HCT116 (cell line): ENCODE measurements at regions not wholly inside any gene's neighbourhood (a gene's known extent, or its start where the extent isn't known, plus 50 kb on each side); places are given as distances from the start of the nearest gene placed in this dataset.

ENCODE experiments used
- ATAC-seq: fragments of 200-7000 bp; cut with Tn5 transposase; 2 replicates; pipeline ENCODE4 v1.9.1; 2020; ENCODE audit warnings: mild to moderate bottlenecking, moderate library complexity
- BruUV-seq: library from RNA; stranded (reverse); fragments of 400-500 nt; replicated peaks from 2 replicates; lab custom pipeline; 2021; lab: Mats Ljungman, UMichigan
- CTCF ChIA-PET: fragments of 300-600 bp; sonication (Branson Sonifier 250); formaldehyde crosslinking; loops from one replicate; lab custom pipeline; 2021; ENCODE audit warnings: antibody characterized with exemption; lab: Charles Lee
- POLR2A ChIA-PET: fragments of 300-600, 350-600 bp; sonication (Branson Sonifier 250); formaldehyde crosslinking; loops from one replicate; lab custom pipeline; 2021; ENCODE audit warnings: antibody characterized with exemption; lab: Charles Lee
- RAD21 ChIA-PET, 2 experiments: fragments of 300-600 bp; sonication (Branson Sonifier 250); formaldehyde crosslinking; loops; one replicate each; lab custom pipeline; 2023; ENCODE audit warnings: low total read pairs in 2 of 2; ENCODE audit not compliant: uncharacterized antibody in 2 of 2, unreplicated experiment in 2 of 2, low non-redundant PET in 1 of 2; lab: Charles Lee
- DNase-seq: peaks from one replicate; pipeline ENCODE4 v3.0.0-alpha.2; 2010; ENCODE audit warnings: low read depth, low spot score
- H2AFZ ChIP-seq: fragments of 200-600 bp; shearing (Covaris generic), sonication (generic); 2 replicates; pipeline ENCODE4 v1.6.1; 2017; ENCODE audit warnings: low read depth, mixed run types, mixed read lengths, antibody characterized with exemption, low read length; ENCODE audit not compliant: poor library complexity, severe bottlenecking
- H3K27ac ChIP-seq: 2 replicates; pipeline ENCODE4 v1.5.1; 2012; ENCODE audit warnings: low read depth, low read length
- H3K27me3 ChIP-seq: fragments of 200-600 bp; sonication (generic); 2 replicates; pipeline ENCODE4 v1.6.1; 2016; ENCODE audit warnings: mixed run types, low read length, mixed read lengths; ENCODE audit not compliant: insufficient read depth
- H3K36me3 ChIP-seq, 2 experiments: fragments of 200-500 bp in 1 of 2; fragments of 200-600 bp in 1 of 2; sonication (Bioruptor generic) in 1 of 2; sonication (generic) in 1 of 2; 2 replicates each; pipeline versions ENCODE4 v1.5.1 to v1.6.1; 2014 to 2016; ENCODE audit warnings: low read length in 2 of 2, inconsistent platforms in 1 of 2, mixed read lengths in 1 of 2, mixed run types in 1 of 2; ENCODE audit not compliant: insufficient read depth in 2 of 2, control insufficient read depth in 1 of 2
- H3K4me1 ChIP-seq, 2 experiments: fragments of 200-600 bp in 1 of 2; sonication (generic) in 1 of 2; 2 replicates each; pipeline versions ENCODE4 v1.5.1 to v1.6.1; 2012 to 2017; ENCODE audit warnings: low read length in 2 of 2, inconsistent platforms in 1 of 2, mild to moderate bottlenecking in 1 of 2, mixed read lengths in 1 of 2, mixed run types in 1 of 2, moderate library complexity in 1 of 2; ENCODE audit not compliant: insufficient read depth in 2 of 2, control insufficient read depth in 1 of 2
- H3K4me2 ChIP-seq: fragments of 200-600 bp; sonication (generic); 2 replicates; pipeline ENCODE4 v1.6.1; 2017; ENCODE audit warnings: mixed run types, low read length, mixed read lengths
- H3K4me3 ChIP-seq, 2 experiments: fragments of 200-600 bp in 1 of 2; sonication (generic) in 1 of 2; replicated peaks in 1 of 2; 2 replicates each; pipeline ENCODE4 v1.5.1; 2011 to 2016; ENCODE audit warnings: low read length in 2 of 2, control low read depth in 1 of 2, low read depth in 1 of 2, mild to moderate bottlenecking in 1 of 2, mixed read lengths in 1 of 2, mixed run types in 1 of 2
- H3K79me2 ChIP-seq: fragments of 200-600 bp; sonication (generic); 2 replicates; pipeline ENCODE4 v1.6.1; 2017; ENCODE audit warnings: mild to moderate bottlenecking, mixed run types, low read length, moderate library complexity, mixed read lengths; ENCODE audit not compliant: insufficient read depth
- H3K9ac ChIP-seq: fragments of 200-600 bp; sonication (generic); 2 replicates; pipeline ENCODE4 v1.6.1; 2016; ENCODE audit warnings: low read length, mixed read lengths
- H3K9me2 ChIP-seq: fragments of 200-600 bp; sonication (generic), shearing (Covaris generic); 2 replicates; pipeline ENCODE4 v1.6.1; 2017; ENCODE audit warnings: mixed run types, mild to moderate bottlenecking, moderate library complexity; ENCODE audit not compliant: insufficient read depth
- H3K9me3 ChIP-seq, 2 experiments: fragments of 200-500 bp in 1 of 2; fragments of 200-600 bp in 1 of 2; sonication (Bioruptor generic) in 1 of 2; sonication (generic) in 1 of 2; 2 replicates each; pipeline ENCODE4 v1.6.1; 2014 to 2017; ENCODE audit warnings: low read length in 2 of 2, mixed read lengths in 2 of 2, inconsistent platforms in 1 of 2, low read depth in 1 of 2, mild to moderate bottlenecking in 1 of 2, mixed run types in 1 of 2, moderate library complexity in 1 of 2; ENCODE audit not compliant: control insufficient read depth in 1 of 2, insufficient read depth in 1 of 2
- H4K20me1 ChIP-seq: fragments of 200-600 bp; sonication (generic), shearing (Covaris generic); 2 replicates; pipeline ENCODE4 v1.6.1; 2017; ENCODE audit warnings: mixed run types, mild to moderate bottlenecking, moderate library complexity; ENCODE audit not compliant: insufficient read depth
- CBX3 ChIP-seq: IDR thresholded peaks from 2 replicates; pipeline ENCODE4 v1.6.1; 2012; ENCODE audit warnings: low read depth
- CEBPB ChIP-seq: IDR thresholded peaks from 2 replicates; pipeline ENCODE4 v1.6.1; 2012; ENCODE audit warnings: low read depth
- ELF1 ChIP-seq: IDR thresholded peaks from 2 replicates; pipeline ENCODE4 v1.6.1; 2012; ENCODE audit warnings: low read depth, borderline replicate concordance
- EZH2phosphoT487 ChIP-seq: fragments of 200-600 bp; IDR thresholded peaks from 2 replicates; pipeline ENCODE4 v1.6.1; 2018; ENCODE audit warnings: antibody characterized with exemption, borderline replicate concordance
- JUND ChIP-seq: IDR thresholded peaks from 2 replicates; pipeline ENCODE4 v1.6.1; 2012
- POLR2A ChIP-seq: IDR thresholded peaks from 2 replicates; pipeline ENCODE4 v1.7.0; 2011; ENCODE audit warnings: borderline replicate concordance; ENCODE audit not compliant: insufficient read depth, insufficient read length; ENCODE audit errors: extremely low read depth
- RAD21 ChIP-seq: IDR thresholded peaks from 2 replicates; pipeline ENCODE4 v1.6.1; 2012; ENCODE audit warnings: low read depth, mild to moderate bottlenecking
- SIN3A ChIP-seq: IDR thresholded peaks from 2 replicates; pipeline ENCODE4 v1.6.1; 2012; ENCODE audit warnings: low read depth
- SP1 ChIP-seq: IDR thresholded peaks from 2 replicates; pipeline ENCODE4 v1.6.1; 2012; ENCODE audit warnings: low read depth
- SRF ChIP-seq: IDR thresholded peaks from 2 replicates; pipeline ENCODE4 v1.6.1; 2012; ENCODE audit warnings: low read depth
- YY1 ChIP-seq: IDR thresholded peaks from 2 replicates; pipeline ENCODE4 v1.6.1; 2011; ENCODE audit warnings: low read length, low read depth, moderate library complexity, mild to moderate bottlenecking; ENCODE audit not compliant: insufficient replicate concordance; ENCODE audit errors: extremely low read depth
- ZNF274 ChIP-seq: fragments of 200-500 bp; sonication (Bioruptor generic); IDR thresholded peaks from 2 replicates; pipeline ENCODE4 v1.6.1; 2014; ENCODE audit warnings: mild to moderate bottlenecking, low read depth, low read length, inconsistent platforms
- intact Hi-C: fragments of 100-400 bp; cut with micrococcal nuclease; formaldehyde crosslinking; loops from 2 replicates; pipeline ENCODE4 v1.10.0; 2022
- TF ChIP-seq, protein P1 (sequence below), 3 experiments: fragments of 200-600 bp in 1 of 3; sonication (generic) in 1 of 3; IDR thresholded peaks in 2 of 3; conservative IDR thresholded peaks in 1 of 3; 2 replicates each; pipeline ENCODE4 v1.5.1; 2012 to 2017; ENCODE audit warnings: low read depth in 2 of 3, low read length in 2 of 3, antibody characterized with exemption in 1 of 3, borderline replicate concordance in 1 of 3, control low read depth in 1 of 3, mild to moderate bottlenecking in 1 of 3, mixed read lengths in 1 of 3, mixed run types in 1 of 3, moderate library complexity in 1 of 3; ENCODE audit not compliant: insufficient read depth in 1 of 3
- TF ChIP-seq, protein P2 (sequence below): IDR thresholded peaks from 2 replicates; pipeline ENCODE4 v1.6.1; 2012; ENCODE audit warnings: low read depth

- H3K27ac ChIP-seq: no peak overlapping the region
- DNase-seq: no peak
- H3K4me1 ChIP-seq: no peaks in the 10 kb centered on the region
- ATAC-seq: no peak
- ChIA-PET RAD21 (no interaction called here), CTCF (no interaction called here), POLR2A (no interaction called here)
- H3K9me2 ChIP-seq: no peaks in the 10 kb centered on the region
- no peaks in the 10 kb centered on the region for H3K27me3 ChIP-seq
- H3K36me3 ChIP-seq: no peaks in the 10 kb centered on the region
- no peaks in the 10 kb centered on the region for H3K9me3 ChIP-seq
- no peak overlapping the region for H3K9ac ChIP-seq
- no peak overlapping the region for H3K4me3 ChIP-seq
- H3K79me2 ChIP-seq: no peaks in the 10 kb centered on the region
- intact Hi-C loops: loop anchor here (10.0 kb wide), 1 partner anchor 1457 kb away; no protein-coding TSS in a partner anchor
- no TSS peak for BruUV-seq
- H3K4me2 ChIP-seq: no peak overlapping the region
- H4K20me1 ChIP-seq: no peaks in the 10 kb centered on the region
- H2AFZ ChIP-seq: no peak overlapping the region
- TF ChIP-seq EZH2phosphoT487 (no peak), SP1 (no peak), RAD21 (no peak), SRF (no peak), CBX3 (no peak), ELF1 (no peak), YY1 (no peak), POLR2A (no peak), SIN3A (no peak), ZNF274 (no peak), JUND (no peak), CEBPB (no peak)
- TF ChIP-seq, protein P1, sequence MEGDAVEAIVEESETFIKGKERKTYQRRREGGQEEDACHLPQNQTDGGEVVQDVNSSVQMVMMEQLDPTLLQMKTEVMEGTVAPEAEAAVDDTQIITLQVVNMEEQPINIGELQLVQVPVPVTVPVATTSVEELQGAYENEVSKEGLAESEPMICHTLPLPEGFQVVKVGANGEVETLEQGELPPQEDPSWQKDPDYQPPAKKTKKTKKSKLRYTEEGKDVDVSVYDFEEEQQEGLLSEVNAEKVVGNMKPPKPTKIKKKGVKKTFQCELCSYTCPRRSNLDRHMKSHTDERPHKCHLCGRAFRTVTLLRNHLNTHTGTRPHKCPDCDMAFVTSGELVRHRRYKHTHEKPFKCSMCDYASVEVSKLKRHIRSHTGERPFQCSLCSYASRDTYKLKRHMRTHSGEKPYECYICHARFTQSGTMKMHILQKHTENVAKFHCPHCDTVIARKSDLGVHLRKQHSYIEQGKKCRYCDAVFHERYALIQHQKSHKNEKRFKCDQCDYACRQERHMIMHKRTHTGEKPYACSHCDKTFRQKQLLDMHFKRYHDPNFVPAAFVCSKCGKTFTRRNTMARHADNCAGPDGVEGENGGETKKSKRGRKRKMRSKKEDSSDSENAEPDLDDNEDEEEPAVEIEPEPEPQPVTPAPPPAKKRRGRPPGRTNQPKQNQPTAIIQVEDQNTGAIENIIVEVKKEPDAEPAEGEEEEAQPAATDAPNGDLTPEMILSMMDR (IDR thresholded peaks at IDR 0.05 in 2 of 3, conservative IDR thresholded peaks at IDR 0.05 in 1 of 3; ENCODE audit: borderline replicate concordance in 1 of 3, insufficient read depth in 1 of 3, low read depth in 2 of 3, low read length in 2 of 3): no peak
- TF ChIP-seq, protein P2, sequence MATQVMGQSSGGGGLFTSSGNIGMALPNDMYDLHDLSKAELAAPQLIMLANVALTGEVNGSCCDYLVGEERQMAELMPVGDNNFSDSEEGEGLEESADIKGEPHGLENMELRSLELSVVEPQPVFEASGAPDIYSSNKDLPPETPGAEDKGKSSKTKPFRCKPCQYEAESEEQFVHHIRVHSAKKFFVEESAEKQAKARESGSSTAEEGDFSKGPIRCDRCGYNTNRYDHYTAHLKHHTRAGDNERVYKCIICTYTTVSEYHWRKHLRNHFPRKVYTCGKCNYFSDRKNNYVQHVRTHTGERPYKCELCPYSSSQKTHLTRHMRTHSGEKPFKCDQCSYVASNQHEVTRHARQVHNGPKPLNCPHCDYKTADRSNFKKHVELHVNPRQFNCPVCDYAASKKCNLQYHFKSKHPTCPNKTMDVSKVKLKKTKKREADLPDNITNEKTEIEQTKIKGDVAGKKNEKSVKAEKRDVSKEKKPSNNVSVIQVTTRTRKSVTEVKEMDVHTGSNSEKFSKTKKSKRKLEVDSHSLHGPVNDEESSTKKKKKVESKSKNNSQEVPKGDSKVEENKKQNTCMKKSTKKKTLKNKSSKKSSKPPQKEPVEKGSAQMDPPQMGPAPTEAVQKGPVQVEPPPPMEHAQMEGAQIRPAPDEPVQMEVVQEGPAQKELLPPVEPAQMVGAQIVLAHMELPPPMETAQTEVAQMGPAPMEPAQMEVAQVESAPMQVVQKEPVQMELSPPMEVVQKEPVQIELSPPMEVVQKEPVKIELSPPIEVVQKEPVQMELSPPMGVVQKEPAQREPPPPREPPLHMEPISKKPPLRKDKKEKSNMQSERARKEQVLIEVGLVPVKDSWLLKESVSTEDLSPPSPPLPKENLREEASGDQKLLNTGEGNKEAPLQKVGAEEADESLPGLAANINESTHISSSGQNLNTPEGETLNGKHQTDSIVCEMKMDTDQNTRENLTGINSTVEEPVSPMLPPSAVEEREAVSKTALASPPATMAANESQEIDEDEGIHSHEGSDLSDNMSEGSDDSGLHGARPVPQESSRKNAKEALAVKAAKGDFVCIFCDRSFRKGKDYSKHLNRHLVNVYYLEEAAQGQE: no peak
These were observed 321.7 kb downstream of the TEX13C start for GRCh38 chrX:125641405-125641804.
